IgD-negative memory B cell (primary cell): ENCODE measurements at regions not wholly inside any gene's neighbourhood (a gene's known extent, or its start where the extent isn't known, plus 50 kb on each side); places are given as distances from the start of the nearest gene placed in this dataset.
"Not testable (repeated sequence)": the region's sequence is repeated elsewhere in the genome, so short reads cannot be mapped to it uniquely, and the experiment has no call there.

Experiments used
- H3K27ac Mint-ChIP-seq, 3 donors: one replicate each; pipeline ENCODE4 v1.8.0; 2020 to 2022; ENCODE audit warnings: mild to moderate bottlenecking in 3 of 3, mixed read lengths in 3 of 3, moderate library complexity in 1 of 3
- H3K27me3 Mint-ChIP-seq: one replicate; pipeline ENCODE4 v1.8.0; 2021; ENCODE audit warnings: mixed read lengths
- H3K36me3 Mint-ChIP-seq: one replicate; pipeline ENCODE4 v1.8.0; 2020; ENCODE audit warnings: mild to moderate bottlenecking, mixed read lengths
- H3K4me1 Mint-ChIP-seq, 3 donors: one replicate each; pipeline ENCODE4 v1.8.0; 2020 to 2022; ENCODE audit warnings: mixed read lengths in 3 of 3, mild to moderate bottlenecking in 1 of 3
- H3K4me3 Mint-ChIP-seq, 4 donors: one replicate each; pipeline ENCODE4 v1.8.0; 2020 to 2022; ENCODE audit warnings: mild to moderate bottlenecking in 4 of 4, mixed read lengths in 4 of 4, moderate library complexity in 3 of 4
- H3K9me3 Mint-ChIP-seq, 3 donors: one replicate each; pipeline ENCODE4 v1.8.0; 2020 to 2021; ENCODE audit warnings: mixed read lengths in 3 of 3, mild to moderate bottlenecking in 1 of 3

GRCh38 chr1:232132572-232132971 lies 497.4 kb downstream of the SIPA1L2 start:
- H3K4me3 Mint-ChIP-seq, result no peak overlapping the region

GRCh38 chr1:232131715-232132391 lies 498.1 kb downstream of the SIPA1L2 start:
- H3K27ac Mint-ChIP-seq, result no peak overlapping the region
- no peaks in the 10 kb centered on the region for H3K36me3 Mint-ChIP-seq
- peaks cover 0 to 4% (median 0%) of the 10 kb centered on the region in 3 donors for H3K4me1 Mint-ChIP-seq
- no peak overlapping the region for H3K4me3 Mint-ChIP-seq
- H3K27me3 Mint-ChIP-seq, result no peaks in the 10 kb centered on the region
- peaks cover 2 to 12% (median 11%) of the 10 kb centered on the region in 3 donors for H3K9me3 Mint-ChIP-seq

More at GRCh38 chr1:232132572-232132971, 497.4 kb downstream of the SIPA1L2 start:
- H3K36me3 Mint-ChIP-seq, result no peaks in the 10 kb centered on the region
- peaks cover 0 to 4% (median 0%) of the 10 kb centered on the region in 3 donors for H3K4me1 Mint-ChIP-seq
- H3K27me3 Mint-ChIP-seq, result no peaks in the 10 kb centered on the region
- no peak overlapping the region for H3K27ac Mint-ChIP-seq
- H3K9me3 Mint-ChIP-seq, result peaks cover 0 to 11% (median 10%) of the 10 kb centered on the region in 3 donors

- H3K4me3 Mint-ChIP-seq, result no peak overlapping the region
- H3K27ac Mint-ChIP-seq, result no peak overlapping the region
- H3K4me1 Mint-ChIP-seq, result peaks cover 0 to 4% (median 0%) of the 10 kb centered on the region in 3 donors
- no peaks in the 10 kb centered on the region for H3K36me3 Mint-ChIP-seq
- peaks cover 2 to 11% (median 9%) of the 10 kb centered on the region in 3 donors for H3K9me3 Mint-ChIP-seq
- H3K27me3 Mint-ChIP-seq, result no peaks in the 10 kb centered on the region
Measured at GRCh38 chr1:232130815-232131480, 499.0 kb downstream of the SIPA1L2 start.

GRCh38 chr1:232127190-232127589 lies 500.6 kb downstream of the DISC1 start:
- no peaks in the 10 kb centered on the region for H3K4me1 Mint-ChIP-seq
- no peaks in the 10 kb centered on the region for H3K36me3 Mint-ChIP-seq
- no peak overlapping the region for H3K27ac Mint-ChIP-seq
- peaks cover 2 to 11% (median 9%) of the 10 kb centered on the region in 3 donors for H3K9me3 Mint-ChIP-seq
- no peak overlapping the region for H3K4me3 Mint-ChIP-seq
- no peaks in the 10 kb centered on the region for H3K27me3 Mint-ChIP-seq

GRCh38 chr1:232123775-232124659 lies 497.4 kb downstream of the DISC1 start:
- Mint-ChIP-seq H3K9me3 (peaks cover 2 to 3% (median 3%) of the 10 kb centered on the region in 3 donors), H3K27ac (no peak overlapping the region), H3K36me3 (no peaks in the 10 kb centered on the region), H3K4me3 (no peak overlapping the region), H3K4me1 (no peaks in the 10 kb centered on the region), H3K27me3 (peaks cover 4% of the 10 kb centered on the region)

- H3K27me3 Mint-ChIP-seq, H3K36me3 Mint-ChIP-seq, H3K9me3 Mint-ChIP-seq, H3K4me3 Mint-ChIP-seq, H3K27ac Mint-ChIP-seq, H3K4me1 Mint-ChIP-seq: not testable (repeated sequence)
Measured at GRCh38 chr1:232117903-232118302, 491.3 kb downstream of the DISC1 start.

GRCh38 chr1:232114985-232115384 lies 488.4 kb downstream of the DISC1 start:
- no peaks in the 10 kb centered on the region for H3K9me3 Mint-ChIP-seq
- H3K27ac Mint-ChIP-seq, result no peak overlapping the region
- H3K36me3 Mint-ChIP-seq, result no peaks in the 10 kb centered on the region
- H3K27me3 Mint-ChIP-seq, result peaks cover 7% of the 10 kb centered on the region
- H3K4me3 Mint-ChIP-seq, result no peak overlapping the region
- no peaks in the 10 kb centered on the region for H3K4me1 Mint-ChIP-seq

GRCh38 chr1:232112076-232112475 lies 485.5 kb downstream of the DISC1 start:
- Mint-ChIP-seq H3K27ac (no peak overlapping the region), H3K4me3 (no peak overlapping the region), H3K36me3 (peaks cover 4% of the 10 kb centered on the region), H3K4me1 (no peaks in the 10 kb centered on the region), H3K27me3 (peaks cover 6% of the 10 kb centered on the region), H3K9me3 (no peaks in the 10 kb centered on the region)

- Mint-ChIP-seq H3K9me3 (no peaks in the 10 kb centered on the region), H3K4me3 (no peak overlapping the region), H3K4me1 (no peaks in the 10 kb centered on the region), H3K27ac (no peak overlapping the region), H3K36me3 (peaks cover 4% of the 10 kb centered on the region), H3K27me3 (peaks cover 6% of the 10 kb centered on the region)
Measured at GRCh38 chr1:232111611-232112010, 485.0 kb downstream of the DISC1 start.

- peaks cover 3% of the 10 kb centered on the region for H3K27me3 Mint-ChIP-seq
- peaks cover 4% of the 10 kb centered on the region for H3K36me3 Mint-ChIP-seq
- H3K4me3 Mint-ChIP-seq, result no peak overlapping the region
- no peaks in the 10 kb centered on the region for H3K4me1 Mint-ChIP-seq
- no peak overlapping the region for H3K27ac Mint-ChIP-seq
- no peaks in the 10 kb centered on the region for H3K9me3 Mint-ChIP-seq
Measured at GRCh38 chr1:232110281-232111090, 483.9 kb downstream of the DISC1 start.

- Mint-ChIP-seq H3K36me3 (peaks cover 4% of the 10 kb centered on the region), H3K27ac (no peak overlapping the region), H3K9me3 (no peaks in the 10 kb centered on the region), H3K4me3 (no peak overlapping the region), H3K27me3 (peaks cover 3% of the 10 kb centered on the region), H3K4me1 (no peaks in the 10 kb centered on the region)
Measured at GRCh38 chr1:232109391-232109790, 482.8 kb downstream of the DISC1 start.

GRCh38 chr1:232108598-232108997 lies 482.0 kb downstream of the DISC1 start:
- H3K36me3 Mint-ChIP-seq, result peaks cover 4% of the 10 kb centered on the region
- H3K4me1 Mint-ChIP-seq, result no peaks in the 10 kb centered on the region
- H3K9me3 Mint-ChIP-seq, result no peaks in the 10 kb centered on the region
- H3K27me3 Mint-ChIP-seq, result peaks cover 3% of the 10 kb centered on the region
- no peak overlapping the region for H3K27ac Mint-ChIP-seq
- H3K4me3 Mint-ChIP-seq, result no peak overlapping the region

GRCh38 chr1:232106415-232106814 lies 479.8 kb downstream of the DISC1 start:
- peaks cover 3% of the 10 kb centered on the region for H3K27me3 Mint-ChIP-seq
- no peaks in the 10 kb centered on the region for H3K9me3 Mint-ChIP-seq
- peak overlapping the region in 1 of 3 donors; percentile 48 for H3K27ac Mint-ChIP-seq
- H3K36me3 Mint-ChIP-seq, result peaks cover 4% of the 10 kb centered on the region
- no peak overlapping the region for H3K4me3 Mint-ChIP-seq
- no peaks in the 10 kb centered on the region for H3K4me1 Mint-ChIP-seq

- Mint-ChIP-seq H3K27ac (no peak overlapping the region), H3K36me3 (peaks cover 4% of the 10 kb centered on the region), H3K9me3 (no peaks in the 10 kb centered on the region), H3K4me3 (no peak overlapping the region), H3K27me3 (peaks cover 3% of the 10 kb centered on the region), H3K4me1 (no peaks in the 10 kb centered on the region)
Measured at GRCh38 chr1:232105561-232105960, 479.0 kb downstream of the DISC1 start.
